HEK293 (cell line): ENCODE measurements at regions not wholly inside any gene's neighbourhood (a gene's known extent, or its start where the extent isn't known, plus 50 kb on each side); places are given as distances from the start of the nearest gene placed in this dataset.

Source experiments
- ZNF133 ChIP-seq: fragments of 450-650 bp; formaldehyde crosslinking; IDR thresholded peaks from 2 replicates; pipeline ENCODE4 v1.5.1; 2016; ENCODE audit warnings: missing biosample characterization, missing genetic modification characterization
- ZNF138 ChIP-seq: fragments of 450-650 bp; formaldehyde crosslinking; IDR thresholded peaks from 2 replicates; pipeline ENCODE4 v1.5.1; 2016; ENCODE audit warnings: missing biosample characterization, missing genetic modification characterization, borderline replicate concordance
- ZNF24 ChIP-seq: fragments of 450-650 bp; formaldehyde crosslinking; IDR thresholded peaks from 2 replicates; pipeline ENCODE4 v1.5.1; 2016; ENCODE audit warnings: missing biosample characterization, missing genetic modification characterization
- ZNF335 ChIP-seq: fragments of 450-650 bp; formaldehyde crosslinking; conservative IDR thresholded peaks from 2 replicates; pipeline ENCODE4 v1.5.1; 2016; ENCODE audit warnings: missing biosample characterization, missing genetic modification characterization
- TF ChIP-seq, protein P1 (sequence below): fragments of 450-650 bp; formaldehyde crosslinking; IDR thresholded peaks from 2 replicates; pipeline ENCODE4 v1.5.1; 2016; ENCODE audit warnings: missing biosample characterization, missing genetic modification characterization

- TF ChIP-seq, protein P1, sequence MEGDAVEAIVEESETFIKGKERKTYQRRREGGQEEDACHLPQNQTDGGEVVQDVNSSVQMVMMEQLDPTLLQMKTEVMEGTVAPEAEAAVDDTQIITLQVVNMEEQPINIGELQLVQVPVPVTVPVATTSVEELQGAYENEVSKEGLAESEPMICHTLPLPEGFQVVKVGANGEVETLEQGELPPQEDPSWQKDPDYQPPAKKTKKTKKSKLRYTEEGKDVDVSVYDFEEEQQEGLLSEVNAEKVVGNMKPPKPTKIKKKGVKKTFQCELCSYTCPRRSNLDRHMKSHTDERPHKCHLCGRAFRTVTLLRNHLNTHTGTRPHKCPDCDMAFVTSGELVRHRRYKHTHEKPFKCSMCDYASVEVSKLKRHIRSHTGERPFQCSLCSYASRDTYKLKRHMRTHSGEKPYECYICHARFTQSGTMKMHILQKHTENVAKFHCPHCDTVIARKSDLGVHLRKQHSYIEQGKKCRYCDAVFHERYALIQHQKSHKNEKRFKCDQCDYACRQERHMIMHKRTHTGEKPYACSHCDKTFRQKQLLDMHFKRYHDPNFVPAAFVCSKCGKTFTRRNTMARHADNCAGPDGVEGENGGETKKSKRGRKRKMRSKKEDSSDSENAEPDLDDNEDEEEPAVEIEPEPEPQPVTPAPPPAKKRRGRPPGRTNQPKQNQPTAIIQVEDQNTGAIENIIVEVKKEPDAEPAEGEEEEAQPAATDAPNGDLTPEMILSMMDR, result no peak
- TF ChIP-seq ZNF138 (tag by site-specific recombination) (no peak), ZNF335 (no peak), ZNF24 (tag by site-specific recombination) (no peak), ZNF133 (no peak)
Measured at GRCh38 chr2:11910971-11911370, 164.5 kb downstream of the LPIN1 start.
